SK-N-MC (cell line): ENCODE measurements at regions not wholly inside any gene's neighbourhood (a gene's known extent, or its start where the extent isn't known, plus 50 kb on each side); places are given as distances from the start of the nearest gene placed in this dataset.

ENCODE experiments used
- DNase-seq: peaks from one replicate; pipeline ENCODE4 v3.0.0-alpha.2; 2011; ENCODE audit warnings: low read depth, low spot score
- H3K27ac ChIP-seq: fragments of 200-600 bp; sonication (generic); 2 replicates; pipeline ENCODE4 v1.5.1; 2016; ENCODE audit warnings: mixed run types
- H3K36me3 ChIP-seq: fragments of 200-600 bp; sonication (generic); 2 replicates; pipeline ENCODE4 v1.6.1; 2017; ENCODE audit warnings: antibody characterized with exemption, low read length, mixed read lengths; ENCODE audit not compliant: insufficient read depth
- H3K4me3 ChIP-seq: fragments of 200-600 bp; sonication (generic); 2 replicates; pipeline ENCODE4 v1.5.1; 2016
- H3K9ac ChIP-seq: fragments of 200-600 bp; sonication (generic); 2 replicates; pipeline ENCODE4 v1.8.0; 2017; ENCODE audit warnings: mixed run types, mixed read lengths; ENCODE audit not compliant: insufficient read length
- H3K9me3 ChIP-seq: fragments of 200-600 bp; sonication (generic); 2 replicates; pipeline ENCODE4 v1.6.1; 2017; ENCODE audit warnings: low read depth, mild to moderate bottlenecking, antibody characterized with exemption, low read length, moderate library complexity, mixed read lengths
- EZH2 ChIP-seq: fragments of 200-600 bp; sonication (generic); IDR thresholded peaks from one replicate; pipeline ENCODE4 v1.6.1; 2017; ENCODE audit warnings: antibody characterized with exemption
- FOXP2 ChIP-seq: optimal IDR thresholded peaks from 2 replicates; pipeline ENCODE3; 2011; ENCODE audit warnings: mild to moderate bottlenecking, moderate library complexity; ENCODE audit not compliant: insufficient read depth; ENCODE audit errors: extremely low read length, control extremely low read depth
- POLR2AphosphoS5 ChIP-seq: IDR thresholded peaks from 2 replicates; pipeline ENCODE4 v1.6.1; 2012; ENCODE audit warnings: mild to moderate bottlenecking, low read depth, low read length, borderline replicate concordance

- no peak overlapping the region for H3K27ac ChIP-seq
- DNase-seq, result no peak
- H3K9ac ChIP-seq, result no peak overlapping the region
- TF ChIP-seq EZH2, result no peak
- no peak for TF ChIP-seq FOXP2
- no peak for TF ChIP-seq POLR2AphosphoS5
- H3K36me3 ChIP-seq, result no peaks in the 10 kb centered on the region
- no peaks in the 10 kb centered on the region for H3K9me3 ChIP-seq
- no peak overlapping the region for H3K4me3 ChIP-seq
Measured at GRCh38 chr22:27474711-27475547, 326.6 kb downstream of the MN1 start.

GRCh38 chr22:27475548-27475897 is 326.0 kb downstream of the MN1 start:
- Histone ChIP-seq H3K36me3 (no peaks in the 10 kb centered on the region), H3K27ac (no peak overlapping the region), H3K4me3 (no peak overlapping the region), H3K9me3 (no peaks in the 10 kb centered on the region), H3K9ac (no peak overlapping the region)
- TF ChIP-seq POLR2AphosphoS5, result no peak
- TF ChIP-seq FOXP2, result no peak
- no peak for TF ChIP-seq EZH2
- DNase-seq, result no peak

- Histone ChIP-seq H3K9me3 (no peaks in the 10 kb centered on the region), H3K27ac (no peak overlapping the region), H3K4me3 (no peak overlapping the region), H3K9ac (no peak overlapping the region), H3K36me3 (no peaks in the 10 kb centered on the region)
- TF ChIP-seq EZH2, result no peak
- TF ChIP-seq FOXP2, result no peak
- TF ChIP-seq POLR2AphosphoS5, result no peak
- no peak for DNase-seq
Measured at GRCh38 chr22:27476318-27476717, 325.2 kb downstream of the MN1 start.

- TF ChIP-seq EZH2, result no peak
- Histone ChIP-seq H3K9me3 (no peaks in the 10 kb centered on the region), H3K36me3 (no peaks in the 10 kb centered on the region), H3K9ac (no peak overlapping the region), H3K4me3 (no peak overlapping the region), H3K27ac (no peak overlapping the region)
- no peak for DNase-seq
Measured at GRCh38 chr22:27476729-27477128, 324.8 kb downstream of the MN1 start.

- H3K27ac ChIP-seq, result no peak overlapping the region
- TF ChIP-seq POLR2AphosphoS5, result no peak
- TF ChIP-seq FOXP2, result no peak
- no peak for TF ChIP-seq EZH2
- H3K9ac ChIP-seq, result no peak overlapping the region
- DNase-seq, result no peak
- H3K36me3 ChIP-seq, result no peaks in the 10 kb centered on the region
- H3K9me3 ChIP-seq, result no peaks in the 10 kb centered on the region
- no peak overlapping the region for H3K4me3 ChIP-seq
Measured at GRCh38 chr22:27477171-27477570, 324.4 kb downstream of the MN1 start.

GRCh38 chr22:27480487-27480886 is 321.1 kb downstream of the MN1 start:
- no peak for TF ChIP-seq EZH2
- TF ChIP-seq FOXP2, result no peak
- TF ChIP-seq POLR2AphosphoS5, result no peak
- Histone ChIP-seq H3K27ac (no peak overlapping the region), H3K4me3 (no peak overlapping the region), H3K36me3 (no peaks in the 10 kb centered on the region), H3K9me3 (no peaks in the 10 kb centered on the region), H3K9ac (no peak overlapping the region)
- no peak for DNase-seq

- Histone ChIP-seq H3K9me3 (no peaks in the 10 kb centered on the region), H3K9ac (no peak overlapping the region), H3K36me3 (no peaks in the 10 kb centered on the region), H3K27ac (no peak overlapping the region), H3K4me3 (no peak overlapping the region)
- DNase-seq, result no peak
- TF ChIP-seq FOXP2, result no peak
- no peak for TF ChIP-seq POLR2AphosphoS5
- no peak for TF ChIP-seq EZH2
Measured at GRCh38 chr22:27482402-27482801, 319.2 kb downstream of the MN1 start.

- Histone ChIP-seq H3K36me3 (no peaks in the 10 kb centered on the region), H3K4me3 (no peak overlapping the region), H3K9ac (no peak overlapping the region), H3K9me3 (no peaks in the 10 kb centered on the region), H3K27ac (no peak overlapping the region)
- no peak for TF ChIP-seq POLR2AphosphoS5
- no peak for DNase-seq
Measured at GRCh38 chr22:27483095-27483785, 318.3 kb downstream of the MN1 start.

- no peak for TF ChIP-seq POLR2AphosphoS5
- TF ChIP-seq EZH2, result no peak
- TF ChIP-seq FOXP2, result no peak
- DNase-seq, result no peak
- H3K36me3 ChIP-seq, result no peaks in the 10 kb centered on the region
- no peak overlapping the region for H3K27ac ChIP-seq
- H3K9me3 ChIP-seq, result no peaks in the 10 kb centered on the region
- no peak overlapping the region for H3K9ac ChIP-seq
- no peak overlapping the region for H3K4me3 ChIP-seq
Measured at GRCh38 chr22:27485842-27486241, 315.7 kb downstream of the MN1 start.
